ENCODE measurements at regions not wholly inside any gene's neighbourhood (a gene's known extent, or its start where the extent isn't known, plus 50 kb on each side); places are given as distances from the start of the nearest gene placed in this dataset.
"Not testable (repeated sequence)": the region's sequence is repeated elsewhere in the genome, so short reads cannot be mapped to it uniquely, and the experiment has no call there.

DNA sequence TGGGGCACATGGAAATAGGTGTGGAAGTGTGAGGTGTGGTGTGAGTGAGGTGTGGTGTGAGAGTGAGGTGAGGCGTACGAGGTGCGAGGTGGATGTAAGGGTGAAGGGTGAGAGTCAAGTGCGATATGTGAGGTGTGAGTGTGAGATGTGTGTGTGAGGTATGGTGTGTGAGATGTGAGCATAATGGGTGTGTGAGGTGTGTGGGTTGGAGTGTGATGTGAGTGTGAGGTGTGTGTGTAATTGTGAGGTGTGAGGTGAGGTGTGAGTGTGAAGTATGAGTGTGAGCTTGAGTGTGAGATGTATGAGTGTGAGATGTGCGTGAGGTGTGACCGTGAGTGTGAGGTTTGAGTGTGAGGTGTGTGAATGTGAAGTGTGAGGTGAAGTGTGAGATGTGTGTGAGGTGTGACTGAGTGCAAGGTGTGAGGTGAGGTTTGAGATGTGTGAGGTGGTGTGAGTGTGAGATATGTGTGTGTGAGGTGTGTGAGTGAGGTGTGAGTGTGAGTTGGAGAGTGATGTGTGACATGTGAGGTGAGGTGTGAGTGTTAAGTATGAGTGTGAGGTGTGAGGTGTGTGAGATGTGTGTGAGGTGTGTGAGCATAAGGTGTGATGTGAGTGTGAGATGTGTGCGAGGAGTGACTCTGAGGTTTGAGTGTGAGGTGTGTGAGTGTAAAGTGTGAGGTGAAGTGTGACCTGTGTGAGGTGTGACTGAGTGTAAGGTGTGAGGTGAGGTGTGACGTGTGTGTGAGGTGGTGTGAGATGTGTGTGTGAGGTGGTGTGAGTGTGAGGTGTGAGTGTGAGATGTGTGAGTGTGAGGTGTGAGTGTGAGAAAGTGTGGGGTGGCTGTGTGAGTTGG, 354.0 kb downstream of the FOXL1 start:
- DNase-seq (ENCODE audit: low read depth): no peak

- DNase-seq (ENCODE audit: low read depth): no peak
Observed at GRCh38 chr16:86934581-86935375, 356.4 kb downstream of the FOXL1 start.

- no peak for DNase-seq (ENCODE audit: low read depth)
Observed at GRCh38 chr16:86939609-86940008, 361.3 kb downstream of the FOXL1 start.

DNA sequence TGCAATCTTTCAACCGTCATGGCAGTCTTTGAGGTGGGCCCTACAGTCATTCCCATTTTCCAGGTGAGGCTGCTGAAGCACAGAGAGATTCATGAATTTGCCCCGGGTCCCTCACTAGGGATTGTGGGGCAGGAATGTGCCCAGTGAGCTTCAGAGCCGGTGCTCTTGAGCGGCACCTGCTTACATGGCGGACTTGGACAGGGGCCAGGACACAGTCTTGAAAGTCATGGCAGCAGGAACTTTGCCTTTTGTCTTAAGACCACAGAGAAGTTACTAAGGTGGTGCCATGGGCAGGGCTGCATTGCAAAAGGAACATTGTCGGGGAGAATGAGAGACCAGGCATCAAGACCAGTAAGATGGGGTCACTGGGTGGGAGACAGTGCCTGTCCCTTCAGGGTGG, 363.4 kb downstream of the FOXL1 start:
- no peak for DNase-seq (ENCODE audit: low read depth)

DNA sequence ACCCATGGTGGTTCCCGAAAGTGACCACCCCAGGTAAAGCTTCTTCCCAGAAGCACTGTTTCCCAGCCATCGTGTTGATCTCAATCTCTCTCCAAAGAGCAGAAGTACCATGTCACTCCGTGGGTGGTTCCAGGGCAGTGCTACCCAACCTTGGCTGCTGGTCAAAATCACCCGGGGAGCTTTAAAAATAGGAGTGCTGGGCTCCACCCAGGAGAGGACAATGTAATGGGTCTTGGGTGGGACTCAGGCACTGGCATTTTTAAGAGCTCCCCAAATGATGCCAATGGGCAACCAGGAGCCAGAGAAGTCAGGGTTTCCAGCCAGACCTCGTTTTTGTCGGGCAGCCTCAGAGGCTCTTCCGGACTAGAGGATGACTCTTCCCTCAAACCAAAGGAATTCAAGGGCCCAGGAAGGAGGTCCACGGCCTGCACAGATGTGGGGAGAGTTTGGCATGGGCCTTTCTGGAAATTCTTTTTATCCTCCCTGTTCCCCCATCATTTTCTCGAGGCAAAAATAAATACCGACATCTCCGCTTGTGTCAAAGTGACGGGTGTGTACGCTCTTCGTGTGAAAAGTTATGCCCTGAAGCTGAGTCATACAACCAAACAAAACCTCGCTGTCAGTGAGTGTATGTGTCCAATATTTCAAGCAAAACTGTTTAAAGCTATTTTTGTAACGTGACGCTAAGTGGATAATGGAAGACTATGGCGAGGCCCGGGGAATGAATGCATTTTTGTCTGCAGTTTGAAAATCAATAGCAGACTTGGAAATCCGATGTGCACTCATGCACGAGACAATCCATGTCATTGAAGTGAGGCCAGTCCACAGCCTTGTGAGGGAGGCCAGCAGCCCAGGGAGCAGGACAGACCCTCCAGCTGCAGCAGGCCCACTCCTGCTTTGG, 364.1 kb downstream of the FOXL1 start:
- DNase-seq (ENCODE audit: low read depth): no peak

- no peak for DNase-seq (ENCODE audit: low read depth)
Observed at GRCh38 chr16:86945166-86945900, 367.0 kb downstream of the FOXL1 start.

GRCh38 chr16:86946396-86946795, 368.0 kb downstream of the FOXL1 start:
- DNase-seq (ENCODE audit: low read depth): no peak

GRCh38 chr16:86946981-86947380, 368.6 kb downstream of the FOXL1 start:
- no peak for DNase-seq (ENCODE audit: low read depth)

DNA sequence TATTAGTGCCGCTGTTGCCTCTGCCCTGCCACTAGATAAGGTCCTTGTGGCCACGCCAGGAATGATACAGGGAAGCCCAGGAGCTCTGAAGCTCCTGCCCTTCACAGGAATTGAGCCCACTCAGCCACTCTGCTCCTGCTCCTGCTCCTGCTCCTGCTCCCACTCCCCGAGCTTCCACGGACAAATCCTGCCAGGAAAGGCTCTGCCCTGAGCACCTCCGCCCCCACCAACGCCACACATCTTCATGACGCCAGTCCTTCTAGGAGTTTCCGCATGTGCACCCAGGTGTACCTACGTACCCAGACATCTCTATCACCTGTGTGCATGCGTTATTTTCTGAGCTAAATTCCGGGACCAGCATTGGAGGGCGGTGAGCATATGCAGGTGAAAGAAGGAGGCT, 369.1 kb downstream of the C16orf95 start:
- no peak for DNase-seq (ENCODE audit: low read depth)

GRCh38 chr16:86949116-86949515, 368.1 kb downstream of the C16orf95 start:
- DNase-seq (ENCODE audit: low read depth): no peak

DNA sequence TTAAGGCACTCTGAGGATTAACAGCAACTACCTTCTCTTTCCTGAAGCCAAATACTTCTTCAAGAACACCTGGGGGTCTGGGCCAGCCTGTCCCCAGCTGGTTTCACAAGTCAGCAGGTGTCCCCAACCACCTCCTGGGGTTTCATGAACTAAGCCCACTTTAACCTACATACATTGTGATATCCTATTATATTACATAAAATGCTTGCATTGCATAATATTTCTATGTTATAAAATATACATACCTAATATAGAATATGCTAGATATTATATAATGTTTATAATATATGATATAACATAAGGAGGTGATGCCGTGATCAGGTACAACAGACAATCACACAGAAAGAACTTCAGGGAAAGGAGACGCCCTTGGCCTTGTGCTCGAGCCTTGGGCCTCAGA, 367.6 kb downstream of the C16orf95 start:
- DNase-seq (ENCODE audit: low read depth): no peak

- DNase-seq (ENCODE audit: low read depth): no peak
Observed at GRCh38 chr16:86951041-86951822, 366.0 kb downstream of the C16orf95 start.

GRCh38 chr16:86951831-86952598, 365.2 kb downstream of the C16orf95 start:
- DNase-seq (ENCODE audit: low read depth): no peak

- DNase-seq (ENCODE audit: low read depth): no peak
Observed at GRCh38 chr16:86952769-86953168, 364.4 kb downstream of the C16orf95 start.

GRCh38 chr16:86953631-86954391, 363.4 kb downstream of the C16orf95 start:
- DNase-seq (ENCODE audit: low read depth): no peak

DNA sequence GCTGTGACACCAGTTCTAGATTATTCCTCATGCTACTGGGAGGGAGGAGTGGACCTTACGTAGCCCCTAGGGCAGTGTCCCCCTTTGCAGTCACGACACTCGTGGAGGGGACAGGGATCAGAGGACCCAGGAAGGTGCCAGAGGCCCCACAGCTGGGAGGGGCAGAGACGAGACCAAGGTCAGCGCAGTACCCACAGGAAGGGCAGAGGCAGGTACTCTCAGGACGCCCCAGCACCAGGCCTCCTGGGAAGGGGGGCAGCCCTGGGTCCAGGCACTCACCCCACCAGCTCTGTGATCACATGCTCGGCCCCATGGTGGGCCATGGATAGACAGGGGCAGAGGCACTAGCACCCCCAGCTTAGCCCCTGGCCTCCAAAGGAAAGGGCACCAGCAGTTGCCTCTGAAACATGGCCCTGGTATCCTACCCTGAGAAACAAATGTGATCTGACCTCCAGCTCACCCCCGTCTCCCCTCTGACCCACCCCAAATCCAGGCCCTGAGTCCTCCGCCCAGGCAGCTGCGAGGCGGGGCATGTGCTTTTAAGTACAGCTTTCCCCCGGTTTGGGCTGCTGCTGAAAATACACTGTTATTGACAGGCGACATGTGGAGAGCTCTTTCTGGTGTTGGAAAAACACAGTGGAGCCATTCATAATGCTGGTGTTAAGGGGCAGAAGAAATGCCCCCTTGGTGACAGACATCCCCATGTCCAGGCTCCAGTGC, 361.9 kb downstream of the C16orf95 start:
- no peak for DNase-seq (ENCODE audit: low read depth)

DNA sequence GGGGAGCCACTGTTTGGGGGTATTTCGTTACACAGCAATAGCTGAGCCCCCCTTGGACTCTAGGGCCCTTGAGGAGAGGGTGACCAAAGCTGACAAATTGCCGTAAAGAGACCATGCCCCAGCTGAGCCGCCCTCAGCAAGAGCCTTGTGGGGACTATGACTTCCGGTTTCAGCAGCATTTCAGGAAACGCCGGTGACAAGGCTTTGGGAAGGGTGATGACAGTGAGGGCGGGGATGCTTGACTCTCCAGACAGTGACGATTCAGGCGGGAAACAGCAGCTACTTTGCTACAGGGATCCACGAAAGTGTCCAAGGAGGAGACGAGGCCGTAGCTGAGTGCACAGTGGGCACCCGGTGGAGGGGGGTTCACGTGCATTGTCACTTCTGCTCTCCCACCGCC, 360.8 kb downstream of the C16orf95 start:
- DNase-seq (ENCODE audit: low read depth): no peak

DNA sequence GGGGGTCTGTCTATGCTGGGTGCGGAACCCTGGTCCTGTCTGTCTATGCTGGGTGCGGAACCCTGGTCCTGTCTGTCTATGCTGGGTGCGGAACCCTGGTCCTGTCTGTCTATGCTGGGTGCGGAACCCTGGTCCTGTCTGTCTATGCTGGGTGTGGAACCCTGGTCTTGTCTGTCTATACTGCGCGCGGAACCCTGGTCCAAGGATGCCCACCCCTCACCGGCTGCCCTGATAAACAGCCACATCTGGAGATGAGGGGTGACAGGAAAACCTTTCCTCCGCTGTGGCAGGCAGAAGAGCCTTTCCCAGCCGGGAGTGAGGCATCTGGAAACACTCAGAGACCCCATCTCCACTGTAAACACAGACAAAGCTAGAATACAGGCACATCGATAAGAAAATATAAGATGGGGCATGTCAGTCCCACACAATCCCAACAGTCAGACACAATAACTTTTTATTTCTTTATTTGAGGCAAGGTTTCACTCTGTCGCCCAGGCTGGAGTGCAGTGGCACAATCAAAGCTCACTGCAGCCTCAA, 359.5 kb downstream of the C16orf95 start:
- not testable (repeated sequence) for DNase-seq (ENCODE audit: low read depth)
